Suprapubic skin (tissue), 4 donors: ENCODE measurements at regions not wholly inside any gene's neighbourhood (a gene's known extent, or its start where the extent isn't known, plus 50 kb on each side); places are given as distances from the start of the nearest gene placed in this dataset.

Experiments used
- DNase-seq, 2 donors: peaks; one replicate each; pipeline ENCODE4 v3.0.0-alpha.2; 2019; ENCODE audit warnings: low spot score in 2 of 2
- H3K27ac ChIP-seq: fragments of 200-600 bp; sonication (generic); one replicate; pipeline ENCODE4 v1.5.1; 2019
- H3K27me3 ChIP-seq: fragments of 200-600 bp; sonication (generic); one replicate; pipeline ENCODE4 v1.5.1; 2019
- H3K36me3 ChIP-seq: fragments of 200-600 bp; sonication (generic); one replicate; pipeline ENCODE4 v1.5.1; 2019
- H3K4me1 ChIP-seq: fragments of 200-600 bp; sonication (generic); one replicate; pipeline ENCODE4 v1.5.1; 2019
- H3K4me3 ChIP-seq: fragments of 200-600 bp; sonication (generic); one replicate; pipeline ENCODE4 v1.5.1; 2019; ENCODE audit warnings: mild to moderate bottlenecking
- H3K9me3 ChIP-seq: fragments of 200-600 bp; sonication (generic); one replicate; pipeline ENCODE4 v1.5.1; 2019
- EP300 ChIP-seq: sonication (generic); formaldehyde crosslinking; IDR thresholded peaks from one replicate; pipeline ENCODE4 v1.6.1; 2017; ENCODE audit warnings: antibody characterized with exemption
- POLR2A ChIP-seq, 2 donors: fragments of 450-650 bp; IDR thresholded peaks; one replicate each; pipeline ENCODE4 v1.6.1; 2017; ENCODE audit warnings: antibody characterized with exemption in 2 of 2, mild to moderate bottlenecking in 2 of 2, moderate library complexity in 2 of 2
- POLR2AphosphoS5 ChIP-seq, 3 donors: sonication (generic); formaldehyde crosslinking; IDR thresholded peaks; one replicate each; pipeline ENCODE4 v1.6.1; 2017; ENCODE audit warnings: antibody characterized with exemption in 3 of 3
- WGBS: methylation state at CpG from one replicate; pipeline ENCODE4 v1.1.5; 2018; 5-methylcytosine and 5-hydroxymethylcytosine counted together
- TF ChIP-seq, protein P1 (sequence below), 2 donors: fragments of 200-600 bp in 1 of 2; fragments of 450-650 bp in 1 of 2; sonication (generic) in 1 of 2; IDR thresholded peaks; one replicate each; pipeline ENCODE4 v1.5.1; 2016 to 2019; ENCODE audit warnings: antibody characterized with exemption in 2 of 2, mild to moderate bottlenecking in 1 of 2, moderate library complexity in 1 of 2

DNA sequence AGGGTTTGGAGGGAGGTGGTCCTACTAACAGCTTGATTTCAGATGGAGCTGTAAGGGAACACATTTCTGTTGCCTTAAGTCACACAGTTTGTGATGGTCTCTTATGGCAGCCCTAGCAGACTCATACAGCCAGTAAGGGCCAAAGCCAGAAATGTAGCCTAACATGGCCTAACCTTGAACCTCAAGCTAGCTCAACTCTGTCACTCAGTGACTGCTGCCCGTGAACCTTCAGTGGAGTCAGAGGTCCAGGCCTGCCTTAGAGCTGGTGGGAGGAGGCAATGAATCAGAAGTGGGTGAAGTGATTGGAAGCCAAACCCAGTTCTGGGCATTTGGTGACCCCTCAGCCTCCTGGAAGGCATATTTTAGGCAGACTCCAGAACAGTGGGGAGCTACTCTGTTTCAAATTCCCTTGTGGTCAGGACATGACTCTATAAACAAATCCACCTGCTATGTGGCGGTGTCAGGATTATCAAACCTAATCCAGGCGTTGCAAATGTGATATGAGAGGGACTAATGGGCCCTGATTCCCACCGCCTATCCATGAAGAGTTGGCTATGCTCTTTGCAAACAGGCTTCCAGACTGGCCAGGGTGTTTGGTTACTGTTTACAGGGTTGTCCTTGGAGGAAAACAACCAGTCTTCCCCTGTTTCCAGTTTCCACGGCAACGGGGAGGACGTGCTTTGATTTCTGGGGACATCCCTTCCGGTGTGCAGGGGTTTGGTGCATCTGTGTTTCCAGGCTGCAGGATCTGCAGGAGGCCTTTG, 105.9 kb upstream of the AGBL1 start:
- Histone ChIP-seq H3K4me1 (no peaks in the 10 kb centered on the region), H3K9me3 (no peaks in the 10 kb centered on the region), H3K4me3 (no peak overlapping the region), H3K27me3 (no peaks in the 10 kb centered on the region), H3K27ac (no peak overlapping the region), H3K36me3 (no peaks in the 10 kb centered on the region)
- no peak for DNase-seq
- no peak for TF ChIP-seq POLR2A (IDR thresholded peaks at IDR 0.05)
- 78% methylated on average over 7 of the region's 8 CpGs for WGBS

DNA sequence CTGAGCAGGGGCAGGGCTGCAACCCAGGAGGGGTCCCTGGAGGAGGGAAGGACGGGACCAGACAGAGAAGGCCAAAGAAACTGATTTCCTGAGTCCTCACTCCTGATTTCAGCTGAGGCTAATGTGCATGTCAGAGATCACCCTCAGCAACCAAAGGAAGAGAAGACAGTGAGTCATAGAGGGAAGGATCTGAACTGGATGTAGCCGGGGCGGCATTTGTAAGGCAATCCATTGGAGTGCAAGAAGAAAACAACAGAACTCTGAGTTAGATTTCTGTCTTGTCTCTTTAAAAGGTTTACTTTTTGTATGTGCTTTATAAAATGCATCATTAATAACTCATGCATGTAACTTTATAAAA, 105.3 kb upstream of the AGBL1 start:
- Histone ChIP-seq H3K27me3 (no peaks in the 10 kb centered on the region), H3K36me3 (no peaks in the 10 kb centered on the region), H3K4me3 (no peak overlapping the region), H3K27ac (no peak overlapping the region), H3K9me3 (no peaks in the 10 kb centered on the region), H3K4me1 (no peaks in the 10 kb centered on the region)
- TF ChIP-seq POLR2AphosphoS5 (IDR thresholded peaks at IDR 0.05) (no peak), POLR2A (IDR thresholded peaks at IDR 0.05) (no peak)
- no peak for DNase-seq
- WGBS = 65% methylated on average over 3 of the region's 3 CpGs

DNA sequence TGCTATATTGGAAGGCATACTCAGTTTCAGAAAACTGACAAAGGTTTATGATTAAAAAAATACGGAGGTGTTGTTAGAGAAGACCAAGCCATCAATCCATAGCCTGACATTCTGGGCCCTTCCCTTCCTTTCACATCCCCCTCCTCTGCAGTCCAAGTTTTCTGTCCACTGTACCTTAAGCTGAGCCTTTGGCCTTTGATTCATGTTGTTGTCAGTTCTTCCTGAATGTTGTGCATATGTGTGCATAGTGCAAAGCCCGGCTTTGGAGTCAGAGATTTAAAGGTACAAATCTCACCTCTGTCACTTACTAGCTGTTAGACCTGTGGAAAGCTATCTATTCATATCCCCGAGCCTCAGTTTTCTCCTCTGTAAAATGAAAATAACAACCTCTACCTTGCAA, 104.9 kb upstream of the AGBL1 start:
- H3K9me3 ChIP-seq = no peaks in the 10 kb centered on the region
- no peaks in the 10 kb centered on the region for H3K27me3 ChIP-seq
- H3K4me3 ChIP-seq = no peak overlapping the region
- TF ChIP-seq POLR2A (IDR thresholded peaks at IDR 0.05) (no peak), POLR2AphosphoS5 (IDR thresholded peaks at IDR 0.05) (no peak), EP300 (no peak)
- TF ChIP-seq, protein P1, sequence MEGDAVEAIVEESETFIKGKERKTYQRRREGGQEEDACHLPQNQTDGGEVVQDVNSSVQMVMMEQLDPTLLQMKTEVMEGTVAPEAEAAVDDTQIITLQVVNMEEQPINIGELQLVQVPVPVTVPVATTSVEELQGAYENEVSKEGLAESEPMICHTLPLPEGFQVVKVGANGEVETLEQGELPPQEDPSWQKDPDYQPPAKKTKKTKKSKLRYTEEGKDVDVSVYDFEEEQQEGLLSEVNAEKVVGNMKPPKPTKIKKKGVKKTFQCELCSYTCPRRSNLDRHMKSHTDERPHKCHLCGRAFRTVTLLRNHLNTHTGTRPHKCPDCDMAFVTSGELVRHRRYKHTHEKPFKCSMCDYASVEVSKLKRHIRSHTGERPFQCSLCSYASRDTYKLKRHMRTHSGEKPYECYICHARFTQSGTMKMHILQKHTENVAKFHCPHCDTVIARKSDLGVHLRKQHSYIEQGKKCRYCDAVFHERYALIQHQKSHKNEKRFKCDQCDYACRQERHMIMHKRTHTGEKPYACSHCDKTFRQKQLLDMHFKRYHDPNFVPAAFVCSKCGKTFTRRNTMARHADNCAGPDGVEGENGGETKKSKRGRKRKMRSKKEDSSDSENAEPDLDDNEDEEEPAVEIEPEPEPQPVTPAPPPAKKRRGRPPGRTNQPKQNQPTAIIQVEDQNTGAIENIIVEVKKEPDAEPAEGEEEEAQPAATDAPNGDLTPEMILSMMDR (IDR thresholded peaks at IDR 0.05) = no peak
- H3K4me1 ChIP-seq = no peaks in the 10 kb centered on the region
- no peak for DNase-seq
- no peak overlapping the region for H3K27ac ChIP-seq
- 67% methylated on average over 3 of the region's 3 CpGs for WGBS
- no peaks in the 10 kb centered on the region for H3K36me3 ChIP-seq

DNA sequence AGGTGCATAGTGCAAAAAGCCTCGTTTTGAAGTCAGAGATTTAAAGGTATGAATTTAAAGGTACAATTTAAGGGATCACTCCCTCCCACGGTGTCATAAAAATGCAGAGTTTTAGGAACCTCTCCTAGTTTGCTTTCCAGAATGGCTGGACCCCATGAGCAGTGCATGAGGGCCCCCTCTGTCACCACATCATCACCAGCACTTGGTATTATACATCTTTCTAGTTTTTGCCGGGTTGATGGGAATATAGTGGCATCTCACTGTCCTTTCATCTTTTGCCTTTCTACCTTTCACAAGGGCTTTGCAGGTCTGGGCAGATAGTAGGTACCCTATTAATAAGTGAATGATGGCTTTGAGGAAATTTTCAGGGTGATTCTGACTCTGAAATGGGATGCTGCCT, 103.6 kb upstream of the AGBL1 start:
- Histone ChIP-seq H3K4me1 (no peaks in the 10 kb centered on the region), H3K4me3 (no peak overlapping the region), H3K36me3 (no peaks in the 10 kb centered on the region), H3K27me3 (no peaks in the 10 kb centered on the region), H3K9me3 (no peaks in the 10 kb centered on the region), H3K27ac (no peak overlapping the region)
- DNase-seq = no peak
- WGBS = 87% methylated on average over 3 of the region's 3 CpGs
- TF ChIP-seq, protein P1 (IDR thresholded peaks at IDR 0.05) = no peak
- no peak for TF ChIP-seq POLR2A (IDR thresholded peaks at IDR 0.05)
- no peak for TF ChIP-seq EP300

DNA sequence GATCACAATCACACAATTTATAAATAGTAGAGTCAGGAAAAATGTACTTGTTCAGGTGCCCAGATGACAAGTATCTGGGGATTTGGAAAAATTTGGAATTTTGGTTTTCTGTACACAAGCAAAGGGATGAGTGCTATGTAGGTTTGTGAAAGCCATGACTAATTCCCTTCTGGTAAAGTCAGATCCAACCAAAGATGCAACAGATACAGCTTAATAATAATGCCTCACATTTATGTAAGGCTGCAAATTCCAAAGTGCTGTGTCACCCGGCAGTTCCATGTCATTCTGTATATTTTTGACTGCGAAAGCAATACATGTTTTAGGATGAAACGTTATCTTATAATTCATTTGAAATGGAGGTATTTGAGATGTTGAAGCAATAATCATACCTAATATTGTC, 102.7 kb upstream of the AGBL1 start:
- Histone ChIP-seq H3K27me3 (no peaks in the 10 kb centered on the region), H3K27ac (no peak overlapping the region), H3K36me3 (no peaks in the 10 kb centered on the region), H3K4me3 (no peak overlapping the region), H3K4me1 (no peaks in the 10 kb centered on the region), H3K9me3 (no peaks in the 10 kb centered on the region)
- TF ChIP-seq EP300 = no peak
- no peak for TF ChIP-seq POLR2AphosphoS5 (IDR thresholded peaks at IDR 0.05)
- TF ChIP-seq, protein P1 (IDR thresholded peaks at IDR 0.05) = no peak
- no peak for TF ChIP-seq POLR2A (IDR thresholded peaks at IDR 0.05)
- 65% methylated on average over 3 of the region's 3 CpGs for WGBS
- no peak for DNase-seq

DNA sequence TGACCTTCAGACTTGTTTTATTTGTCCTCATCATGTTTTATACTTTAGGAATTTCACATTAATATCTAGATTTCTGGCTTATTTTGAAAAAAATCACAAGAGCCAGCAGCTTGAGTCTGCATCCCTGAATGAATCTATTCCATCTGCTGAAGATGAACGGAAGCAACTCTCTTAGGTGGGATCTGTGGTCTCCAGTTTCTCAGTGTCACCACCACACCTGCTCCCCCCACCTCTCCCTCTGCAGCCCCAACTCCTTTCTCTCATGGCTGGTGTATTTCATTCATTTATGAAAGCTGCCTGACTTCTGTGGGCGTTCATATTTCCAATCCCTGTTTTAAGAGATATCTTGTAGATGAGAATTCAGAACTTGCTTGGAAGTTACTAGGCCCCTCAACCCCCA, 102.1 kb upstream of the AGBL1 start:
- TF ChIP-seq POLR2AphosphoS5 (IDR thresholded peaks at IDR 0.05) (no peak), EP300 (no peak), POLR2A (IDR thresholded peaks at IDR 0.05) (no peak)
- TF ChIP-seq, protein P1 (IDR thresholded peaks at IDR 0.05) = no peak
- no peak overlapping the region for H3K27ac ChIP-seq
- no peak overlapping the region for H3K4me3 ChIP-seq
- no peaks in the 10 kb centered on the region for H3K4me1 ChIP-seq
- no peak for DNase-seq
- WGBS = 80% methylated on average over 2 of the region's 2 CpGs
- no peaks in the 10 kb centered on the region for H3K9me3 ChIP-seq
- H3K27me3 ChIP-seq = no peaks in the 10 kb centered on the region
- no peaks in the 10 kb centered on the region for H3K36me3 ChIP-seq
